ENCODE measurements at regions not wholly inside any gene's neighbourhood (a gene's known extent, or its start where the extent isn't known, plus 50 kb on each side); places are given as distances from the start of the nearest gene placed in this dataset.
"Not testable (repeated sequence)": the region's sequence is repeated elsewhere in the genome, so short reads cannot be mapped to it uniquely, and the experiment has no call there.

DNA sequence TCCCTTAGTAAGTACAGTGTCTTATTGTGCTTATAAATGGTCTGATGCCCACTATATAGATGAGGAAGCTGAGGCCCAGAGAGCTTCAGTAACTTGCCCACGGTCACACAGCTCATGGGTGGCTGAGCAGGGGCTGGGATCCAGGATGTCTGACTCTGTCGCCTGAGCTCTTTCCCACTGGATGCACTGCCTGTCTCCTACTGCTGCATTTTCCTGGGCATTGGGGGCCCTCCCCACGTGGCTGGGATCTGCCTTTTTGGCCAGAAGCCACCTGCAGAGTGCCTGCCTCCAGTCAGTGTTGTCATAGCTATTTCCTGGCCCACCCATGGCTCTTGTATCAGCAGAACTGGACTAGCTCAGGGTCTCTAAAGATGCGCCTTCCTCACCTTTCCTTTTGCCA, 57.5 kb upstream of the TAMM41 start:
- H3K4me3 ChIP-seq (ENCODE audit: low read depth, low read length) = no peak overlapping the region
- DNase-seq (ENCODE audit: low read depth) = no peak

DNA sequence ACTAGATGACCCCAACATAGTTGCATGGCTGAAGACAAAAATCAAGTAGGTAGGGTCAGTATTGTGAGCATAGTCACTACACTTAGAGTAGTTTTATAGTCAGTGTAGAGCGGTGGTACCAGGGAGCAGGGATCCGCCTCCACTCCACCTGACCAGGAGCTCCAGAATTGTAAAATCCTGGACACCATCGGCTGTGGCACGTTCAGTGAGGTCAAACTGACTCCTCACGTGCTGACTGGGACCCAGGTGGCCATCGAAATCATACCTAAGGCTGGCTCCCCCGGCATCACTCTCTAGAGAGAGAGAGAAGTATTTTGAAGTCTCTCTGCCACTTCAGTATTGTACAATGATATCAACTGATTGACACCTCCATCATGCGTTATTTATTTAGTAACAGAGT, 59.7 kb upstream of the TAMM41 start:
- H3K4me3 ChIP-seq (ENCODE audit: low read depth, low read length) = no peak overlapping the region
- TF ChIP-seq, protein P1, sequence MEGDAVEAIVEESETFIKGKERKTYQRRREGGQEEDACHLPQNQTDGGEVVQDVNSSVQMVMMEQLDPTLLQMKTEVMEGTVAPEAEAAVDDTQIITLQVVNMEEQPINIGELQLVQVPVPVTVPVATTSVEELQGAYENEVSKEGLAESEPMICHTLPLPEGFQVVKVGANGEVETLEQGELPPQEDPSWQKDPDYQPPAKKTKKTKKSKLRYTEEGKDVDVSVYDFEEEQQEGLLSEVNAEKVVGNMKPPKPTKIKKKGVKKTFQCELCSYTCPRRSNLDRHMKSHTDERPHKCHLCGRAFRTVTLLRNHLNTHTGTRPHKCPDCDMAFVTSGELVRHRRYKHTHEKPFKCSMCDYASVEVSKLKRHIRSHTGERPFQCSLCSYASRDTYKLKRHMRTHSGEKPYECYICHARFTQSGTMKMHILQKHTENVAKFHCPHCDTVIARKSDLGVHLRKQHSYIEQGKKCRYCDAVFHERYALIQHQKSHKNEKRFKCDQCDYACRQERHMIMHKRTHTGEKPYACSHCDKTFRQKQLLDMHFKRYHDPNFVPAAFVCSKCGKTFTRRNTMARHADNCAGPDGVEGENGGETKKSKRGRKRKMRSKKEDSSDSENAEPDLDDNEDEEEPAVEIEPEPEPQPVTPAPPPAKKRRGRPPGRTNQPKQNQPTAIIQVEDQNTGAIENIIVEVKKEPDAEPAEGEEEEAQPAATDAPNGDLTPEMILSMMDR (IDR thresholded peaks at IDR 0.05; ENCODE audit: control insufficient read depth, extremely low read depth, insufficient read depth) = no peak
- DNase-seq (ENCODE audit: low read depth) = no peak

More for the DNA sequence above, 57.5 kb upstream of the TAMM41 start:
- TF ChIP-seq, protein P1 (IDR thresholded peaks at IDR 0.05; ENCODE audit: control insufficient read depth, extremely low read depth, insufficient read depth) = no peak

DNA sequence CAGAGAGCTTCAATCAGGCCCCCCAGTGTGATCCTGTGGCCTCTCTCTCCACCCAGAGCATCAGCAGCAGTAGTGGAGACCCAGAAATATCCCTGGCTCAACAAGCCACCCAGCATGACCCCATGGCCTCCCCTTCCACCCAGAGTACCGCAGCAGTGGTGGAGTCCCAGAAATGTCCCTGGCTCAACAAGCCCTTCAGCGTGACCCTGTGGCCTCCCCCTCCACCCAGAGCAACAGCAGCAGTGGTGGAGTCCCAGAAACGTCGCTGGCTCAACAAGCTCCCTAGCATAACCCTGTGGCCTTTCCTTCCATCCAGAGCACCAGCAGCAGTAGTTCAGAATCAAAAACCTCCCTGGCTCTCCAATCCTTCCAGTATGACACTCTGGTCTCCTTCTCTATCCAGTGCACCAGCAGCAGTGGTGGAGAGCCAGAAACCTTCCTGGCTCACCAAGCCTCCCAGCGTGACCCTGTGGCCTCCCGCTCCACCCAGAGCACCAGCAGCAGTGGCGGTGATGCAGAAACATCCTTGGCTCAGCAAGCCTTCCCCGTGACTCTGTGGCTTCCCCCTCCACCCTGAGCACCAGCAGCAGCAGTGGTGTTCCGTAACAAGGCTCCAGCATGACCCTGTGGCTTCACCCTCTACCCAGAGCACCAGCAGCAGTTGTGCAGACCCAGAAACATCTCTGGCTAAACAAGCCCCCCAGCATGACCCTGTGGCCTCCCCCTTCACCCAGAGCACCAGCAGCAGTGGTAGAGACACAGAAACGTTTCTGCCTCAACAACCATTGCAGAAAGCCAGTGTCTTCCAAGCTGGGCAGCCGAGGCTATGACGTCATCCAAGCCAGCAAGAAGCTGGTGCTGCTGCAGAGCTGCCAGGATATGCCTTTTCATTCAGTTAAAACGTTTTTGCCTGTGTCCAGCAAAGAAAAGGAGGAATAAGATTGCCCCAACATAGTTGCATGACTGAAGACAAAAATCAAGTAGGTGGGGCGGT, 61.3 kb upstream of the TAMM41 start:
- DNase-seq (ENCODE audit: low read depth) = no peak
- TF ChIP-seq, protein P1 (IDR thresholded peaks at IDR 0.05; ENCODE audit: control insufficient read depth, extremely low read depth, insufficient read depth) = no peak
- H3K4me3 ChIP-seq (ENCODE audit: low read depth, low read length) = no peak overlapping the region

DNA sequence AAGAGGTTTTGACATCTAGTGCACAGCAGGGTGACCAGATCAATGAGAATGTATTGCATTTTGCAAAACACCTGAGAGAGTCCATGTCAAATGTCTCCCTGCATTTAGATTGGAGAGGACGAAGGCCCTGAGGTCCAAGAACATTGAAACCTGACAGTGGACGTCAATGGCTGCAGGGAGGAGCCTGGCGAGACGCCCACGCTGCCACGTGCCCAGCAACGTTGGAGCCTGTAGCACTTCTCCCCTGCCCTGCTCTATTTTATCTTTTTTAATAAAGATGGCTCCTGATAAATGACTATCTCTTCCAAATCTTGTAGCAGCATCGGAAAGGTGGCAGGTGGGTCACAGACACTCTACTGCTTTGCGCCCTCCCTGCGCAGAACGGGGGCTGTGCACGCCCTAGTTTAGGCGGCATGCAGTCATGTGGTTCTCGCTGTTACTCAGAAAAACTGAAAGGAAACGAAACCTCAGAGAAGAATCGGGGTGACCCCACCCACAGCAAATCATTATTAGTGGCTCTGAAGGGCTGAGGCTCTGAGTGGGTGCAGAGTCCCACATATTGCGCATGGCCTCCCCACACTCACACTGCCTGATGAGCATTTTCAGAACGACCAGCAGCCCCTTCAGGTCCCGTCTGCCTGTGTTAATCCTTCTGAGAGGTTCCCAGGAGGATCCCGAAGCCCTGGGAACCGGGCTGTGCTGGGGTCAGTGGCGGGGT, 62.5 kb upstream of the TAMM41 start:
- DNase-seq (ENCODE audit: low read depth) = no peak
- TF ChIP-seq, protein P1 (IDR thresholded peaks at IDR 0.05; ENCODE audit: control insufficient read depth, extremely low read depth, insufficient read depth) = no peak

DNA sequence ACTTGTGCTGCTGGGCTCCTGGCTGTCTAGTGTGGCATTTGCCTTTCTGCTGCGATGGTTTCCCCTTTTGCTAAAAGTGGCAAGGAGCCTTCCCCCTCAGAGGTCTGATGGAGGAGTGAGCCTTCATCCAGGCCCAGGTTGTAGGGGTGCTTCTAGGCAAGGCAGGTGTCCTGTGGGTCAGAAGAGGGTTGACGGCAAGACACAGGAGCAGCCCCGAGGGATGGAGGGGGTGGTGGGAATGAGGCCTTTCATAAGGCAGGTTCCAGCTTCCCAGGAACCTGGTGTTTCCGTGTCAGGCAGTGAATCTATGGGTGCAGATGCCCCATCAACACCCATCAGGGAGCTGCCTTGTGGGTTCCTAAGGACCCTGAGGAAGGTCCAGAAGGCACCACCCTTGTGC, 63.0 kb upstream of the TAMM41 start:
- H3K4me3 ChIP-seq (ENCODE audit: low read depth, low read length) = no peak overlapping the region
- TF ChIP-seq, protein P1 (IDR thresholded peaks at IDR 0.05; ENCODE audit: control insufficient read depth, extremely low read depth, insufficient read depth) = no peak
- no peak for DNase-seq (ENCODE audit: low read depth)

More for the DNA sequence above, 62.5 kb upstream of the TAMM41 start:
- no peak overlapping the region for H3K4me3 ChIP-seq (ENCODE audit: low read depth, low read length)

DNA sequence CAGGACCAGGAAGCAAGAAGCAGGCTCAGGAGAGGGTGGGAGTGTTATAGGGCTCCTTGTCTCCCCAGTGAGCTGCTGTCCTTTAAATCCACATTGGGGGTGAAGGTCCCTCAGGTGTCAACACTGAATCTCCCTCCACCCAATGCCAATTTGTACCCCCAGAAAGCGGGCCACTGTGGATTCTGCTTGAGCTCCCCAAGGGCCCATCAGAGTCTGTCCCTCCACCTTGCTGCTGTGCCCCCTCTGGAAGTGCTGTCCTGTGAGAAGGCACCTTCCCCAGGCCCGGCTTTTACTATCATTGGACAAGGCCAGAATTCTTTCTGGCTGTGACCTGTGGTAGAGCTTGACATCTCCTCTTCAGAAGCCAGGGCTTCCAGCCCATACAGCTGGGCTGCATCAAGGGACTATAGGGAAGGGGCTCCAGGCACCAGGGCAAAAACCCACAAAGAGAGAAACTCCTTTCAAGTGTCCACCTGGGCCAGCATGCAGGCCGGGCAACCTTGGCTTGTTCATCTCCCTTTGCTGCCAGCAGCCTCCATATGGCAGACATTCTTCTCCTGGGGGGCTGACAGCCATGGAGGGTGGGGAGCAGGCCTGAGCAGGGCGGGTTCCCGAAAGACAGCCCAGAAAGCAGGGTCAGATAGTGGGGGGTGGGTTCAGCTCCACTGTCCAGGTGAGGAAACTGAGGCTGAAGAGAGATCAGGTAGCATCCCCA, 63.7 kb upstream of the TAMM41 start:
- not testable (repeated sequence) for DNase-seq (ENCODE audit: low read depth); H3K4me3 ChIP-seq (ENCODE audit: low read depth, low read length)
